Adrenal gland (tissue), 9 donors: ENCODE measurements at regions not wholly inside any gene's neighbourhood (a gene's known extent, or its start where the extent isn't known, plus 50 kb on each side); places are given as distances from the start of the nearest gene placed in this dataset.

Source experiments
- DNase-seq, 7 donors: peaks; one replicate each; pipeline ENCODE4 v3.0.0-alpha.2; 2019 to 2020
- H3K27ac ChIP-seq, 5 donors: fragments of 200-600 bp; sonication (generic) in 4 of 5; 1 replicate in 3 of 5; 2 replicates in 2 of 5; pipeline versions ENCODE4 v1.5.1 to v1.8.0; 2016 to 2020; ENCODE audit warnings: mild to moderate bottlenecking in 1 of 5
- H3K27me3 ChIP-seq: fragments of 200-600 bp; 2 replicates; pipeline ENCODE4 v1.8.0; 2021
- H3K36me3 ChIP-seq, 2 donors: fragments of 200-600 bp; replicated peaks in 1 of 2; 1 replicate in 1 of 2; 2 replicates in 1 of 2; pipeline versions ENCODE4 v1.5.1 to v1.8.0; 2018 to 2022
- H3K4me1 ChIP-seq, 2 donors: fragments of 200-600 bp; replicated peaks in 1 of 2; 1 replicate in 1 of 2; 2 replicates in 1 of 2; pipeline versions ENCODE4 v1.5.1 to v1.8.0; 2018 to 2021
- H3K4me3 ChIP-seq, 4 donors: fragments of 200-600 bp; sonication (generic) in 3 of 4; one replicate each; pipeline ENCODE4 v1.5.1; 2016 to 2018
- H3K9me3 ChIP-seq, 3 donors: fragments of 200-600 bp; sonication (generic) in 1 of 3; replicated peaks in 1 of 3; 1 replicate in 2 of 3; 2 replicates in 1 of 3; pipeline versions ENCODE4 v1.5.1 to v1.8.0; 2016 to 2021
- POLR2A ChIP-seq, 2 donors: fragments of 450-650 bp; IDR thresholded peaks; one replicate each; pipeline ENCODE4 v1.6.1; 2017; ENCODE audit warnings: antibody characterized with exemption in 2 of 2, mild to moderate bottlenecking in 2 of 2, moderate library complexity in 1 of 2
- WGBS, 4 donors: extraction: QIAGEN DNeasy Blood & Tissue Kit in 2 of 4; methylation state at CpG; one replicate each; pipeline versions ENCODE4 v1.1.5 to v1.1.7; 2013 to 2017; 5-methylcytosine and 5-hydroxymethylcytosine counted together
- intact Hi-C, 2 donors: fragments of 100-400 bp; cut with DNase I; formaldehyde crosslinking; loops; one replicate each; pipeline versions ENCODE4 v1.14.1 to v1.15.0; 2022 to 2023
- TF ChIP-seq, protein P1 (sequence below), 6 experiments: fragments of 450-650 bp in 4 of 6; fragments of 200-600 bp in 2 of 6; sonication (generic) in 1 of 6; IDR thresholded peaks; 1 replicate in 5 of 6; 2 replicates in 1 of 6; pipeline versions ENCODE4 v1.5.1 to v1.8.0; 2016 to 2021; ENCODE audit warnings: antibody characterized with exemption in 6 of 6, mild to moderate bottlenecking in 2 of 6, moderate library complexity in 1 of 6
- donor health status: healthy with polysubstance abuse.
- donor health status: Bipolar disorder and iron deficiency.
- donor health status: DM: yes; HTN: yes; CAD: no.
- donor health status: DM: no; HTN: no; CAD: no.
- donor health status: DM: no; HTN: no; CAD: no.

DNA sequence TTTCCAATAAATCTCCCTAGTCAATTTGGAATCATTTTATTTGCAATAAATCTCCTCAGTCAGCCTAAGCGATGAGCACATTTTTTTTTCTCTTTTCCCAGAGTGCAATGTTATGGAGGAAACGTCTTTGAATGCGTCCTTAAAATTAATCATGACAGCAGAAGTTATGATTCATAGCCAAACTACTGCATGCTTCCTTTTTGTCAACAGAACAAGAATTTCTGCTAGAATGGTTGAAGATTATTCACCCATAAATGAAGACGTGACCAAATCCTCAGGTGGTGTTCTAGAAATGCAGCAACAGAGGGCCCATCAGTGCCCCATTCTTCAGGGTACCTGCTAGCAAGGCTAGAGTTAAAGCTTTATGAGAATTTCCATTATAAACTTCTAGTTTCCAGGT lies 407.9 kb upstream of the PKN2 start:
- WGBS, 4 donors = 8 to 14% (median 12%) methylated on average over 4 of the region's 4 CpGs
- H3K27me3 ChIP-seq = no peaks in the 10 kb centered on the region
- no peak overlapping the region for H3K27ac ChIP-seq
- no peak for DNase-seq
- intact Hi-C loops = no loop called here
- H3K9me3 ChIP-seq = no peaks in the 10 kb centered on the region
- H3K4me3 ChIP-seq = no peak overlapping the region
- TF ChIP-seq, protein P1, sequence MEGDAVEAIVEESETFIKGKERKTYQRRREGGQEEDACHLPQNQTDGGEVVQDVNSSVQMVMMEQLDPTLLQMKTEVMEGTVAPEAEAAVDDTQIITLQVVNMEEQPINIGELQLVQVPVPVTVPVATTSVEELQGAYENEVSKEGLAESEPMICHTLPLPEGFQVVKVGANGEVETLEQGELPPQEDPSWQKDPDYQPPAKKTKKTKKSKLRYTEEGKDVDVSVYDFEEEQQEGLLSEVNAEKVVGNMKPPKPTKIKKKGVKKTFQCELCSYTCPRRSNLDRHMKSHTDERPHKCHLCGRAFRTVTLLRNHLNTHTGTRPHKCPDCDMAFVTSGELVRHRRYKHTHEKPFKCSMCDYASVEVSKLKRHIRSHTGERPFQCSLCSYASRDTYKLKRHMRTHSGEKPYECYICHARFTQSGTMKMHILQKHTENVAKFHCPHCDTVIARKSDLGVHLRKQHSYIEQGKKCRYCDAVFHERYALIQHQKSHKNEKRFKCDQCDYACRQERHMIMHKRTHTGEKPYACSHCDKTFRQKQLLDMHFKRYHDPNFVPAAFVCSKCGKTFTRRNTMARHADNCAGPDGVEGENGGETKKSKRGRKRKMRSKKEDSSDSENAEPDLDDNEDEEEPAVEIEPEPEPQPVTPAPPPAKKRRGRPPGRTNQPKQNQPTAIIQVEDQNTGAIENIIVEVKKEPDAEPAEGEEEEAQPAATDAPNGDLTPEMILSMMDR (IDR thresholded peaks at IDR 0.05) = no peak
- no peak for TF ChIP-seq POLR2A (IDR thresholded peaks at IDR 0.05)
- no peaks in the 10 kb centered on the region for H3K36me3 ChIP-seq
- H3K4me1 ChIP-seq = no peaks in the 10 kb centered on the region

DNA sequence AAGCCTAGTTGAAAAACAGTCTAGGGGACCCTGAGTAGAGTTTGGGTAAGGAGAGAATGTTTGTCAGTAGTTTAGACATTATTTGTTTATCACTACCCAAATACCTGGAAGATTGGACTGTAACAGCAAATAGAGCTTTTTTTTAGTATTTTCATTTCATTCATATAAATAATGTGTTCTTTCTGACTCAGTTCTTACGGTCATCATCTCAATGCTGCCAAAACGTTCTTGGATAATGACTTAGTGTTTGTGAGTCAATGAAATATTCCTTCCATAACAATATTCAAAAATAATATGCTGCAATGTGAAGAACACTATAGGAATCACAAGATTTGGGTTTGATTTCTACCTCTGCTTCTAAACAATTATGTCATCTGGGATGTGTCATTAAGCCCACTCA lies 400.0 kb upstream of the PKN2 start:
- H3K4me3 ChIP-seq = no peak overlapping the region
- H3K4me1 ChIP-seq = no peaks in the 10 kb centered on the region
- WGBS, 4 donors = 46 to 69% (median 60%) methylated on average over 2 of the region's 2 CpGs
- no peaks in the 10 kb centered on the region for H3K27me3 ChIP-seq
- H3K27ac ChIP-seq = no peak overlapping the region
- DNase-seq = no peak
- TF ChIP-seq, protein P1 (IDR thresholded peaks at IDR 0.05) = no peak
- no peak for TF ChIP-seq POLR2A (IDR thresholded peaks at IDR 0.05)
- intact Hi-C loops = no loop called here
- no peaks in the 10 kb centered on the region for H3K9me3 ChIP-seq
- no peaks in the 10 kb centered on the region for H3K36me3 ChIP-seq

DNA sequence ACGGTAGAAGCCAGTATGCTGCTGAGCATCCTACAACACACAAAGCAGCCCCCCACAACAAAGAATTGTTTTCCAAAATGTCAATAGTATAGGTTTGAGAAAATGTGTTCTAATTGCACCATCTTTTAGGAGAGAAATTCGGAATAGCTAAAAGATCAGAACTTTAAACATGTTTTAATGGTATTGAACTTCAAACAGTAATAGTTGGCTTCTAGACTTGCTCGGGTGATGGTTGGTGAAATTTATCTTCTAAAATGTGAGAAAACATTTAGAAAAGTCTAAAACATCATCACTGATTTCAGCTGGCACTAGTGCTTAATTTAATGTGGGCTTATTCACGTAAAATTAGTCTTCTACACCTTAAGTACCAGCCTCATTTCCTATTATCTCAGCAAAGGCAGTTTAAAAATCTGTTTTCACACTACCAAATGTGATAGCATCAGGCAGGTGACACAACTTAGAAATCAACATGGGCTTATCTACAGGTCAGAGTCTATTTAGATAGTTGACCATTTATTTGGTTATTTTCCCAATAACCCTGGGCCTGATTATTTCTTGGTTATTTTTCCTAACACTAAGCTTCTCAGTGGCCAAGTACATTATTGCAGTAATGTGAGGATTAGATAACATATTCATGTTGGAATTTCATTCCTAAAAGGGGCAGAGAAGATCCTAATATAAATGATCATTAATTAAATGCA lies 399.3 kb upstream of the PKN2 start:
- TF ChIP-seq, protein P1 (IDR thresholded peaks at IDR 0.05) = no peak
- no peak for TF ChIP-seq POLR2A (IDR thresholded peaks at IDR 0.05)
- no peaks in the 10 kb centered on the region for H3K27me3 ChIP-seq
- no peak overlapping the region for H3K27ac ChIP-seq
- H3K4me1 ChIP-seq = no peaks in the 10 kb centered on the region
- no peak for DNase-seq
- H3K9me3 ChIP-seq = no peaks in the 10 kb centered on the region
- intact Hi-C loops = no loop called here
- no peak overlapping the region for H3K4me3 ChIP-seq
- no peaks in the 10 kb centered on the region for H3K36me3 ChIP-seq
- WGBS, 4 donors = 76 to 84% (median 80%) methylated on average over 4 of the region's 4 CpGs

DNA sequence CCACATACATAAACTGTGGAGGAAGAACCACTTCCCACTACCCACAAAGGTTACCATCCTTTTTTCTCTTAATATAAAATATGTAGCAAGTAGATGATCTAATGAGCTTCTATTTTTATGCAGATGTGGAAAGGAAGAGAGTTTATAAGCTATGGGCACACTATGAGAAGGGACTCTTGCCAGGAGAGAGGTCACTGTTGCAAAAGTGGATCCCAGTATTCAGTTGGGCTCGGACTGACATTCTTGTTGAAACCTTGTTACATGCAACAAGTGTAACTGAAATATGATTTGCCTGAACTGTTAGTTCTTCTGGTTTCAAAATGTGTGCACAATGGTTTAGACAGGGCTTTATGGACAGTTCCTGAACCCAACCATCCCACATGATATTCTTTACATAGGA lies 397.4 kb upstream of the PKN2 start:
- intact Hi-C loops = no loop called here
- 59 to 80% (median 78%) methylated on average over 1 of the region's 1 CpG for WGBS, 4 donors
- TF ChIP-seq, protein P1 (IDR thresholded peaks at IDR 0.05) = no peak
- TF ChIP-seq POLR2A (IDR thresholded peaks at IDR 0.05) = no peak
- Histone ChIP-seq H3K4me3 (no peak overlapping the region), H3K9me3 (no peaks in the 10 kb centered on the region), H3K27me3 (no peaks in the 10 kb centered on the region), H3K36me3 (no peaks in the 10 kb centered on the region), H3K4me1 (no peaks in the 10 kb centered on the region), H3K27ac (no peak overlapping the region)
- no peak for DNase-seq
